PC-9 (cell line): ENCODE measurements at regions not wholly inside any gene's neighbourhood (a gene's known extent, or its start where the extent isn't known, plus 50 kb on each side); places are given as distances from the start of the nearest gene placed in this dataset.
"Not testable (repeated sequence)": the region's sequence is repeated elsewhere in the genome, so short reads cannot be mapped to it uniquely, and the experiment has no call there.

Source experiments
- BruUV-seq: library from RNA; stranded (reverse); fragments of 400-500 nt; replicated peaks from 2 replicates; lab custom pipeline; 2021; lab: Mats Ljungman, UMichigan
- CTCF ChIA-PET: fragments of 300-600 bp; sonication (Branson Sonifier 250); formaldehyde crosslinking; loops from one replicate; lab custom pipeline; 2022; ENCODE audit warnings: antibody characterized with exemption; lab: Charles Lee
- POLR2A ChIA-PET: fragments of 300-600 bp; sonication (Branson Sonifier 250); formaldehyde crosslinking; loops from one replicate; lab custom pipeline; 2022; ENCODE audit warnings: antibody characterized with exemption; ENCODE audit not compliant: unreplicated experiment; lab: Charles Lee
- DNase-seq, 2 experiments: peaks; one replicate each; pipeline versions ENCODE4 v3.0.0 to v3.0.0-alpha.2; 2015 to 2022; ENCODE audit warnings: mixed read lengths in 1 of 2
- H2AFZ ChIP-seq: fragments of 200-600 bp; sonication (generic); 2 replicates; pipeline ENCODE4 v1.8.1; 2017; ENCODE audit warnings: antibody characterized with exemption
- H3F3A ChIP-seq: fragments of 200-600 bp; sonication (generic); 2 replicates; pipeline ENCODE4 v1.8.1; 2017; ENCODE audit warnings: antibody characterized with exemption, mild to moderate bottlenecking, low read depth; ENCODE audit not compliant: insufficient read depth
- H3K27ac ChIP-seq: fragments of 200-600 bp; sonication (generic); 2 replicates; pipeline ENCODE4 v1.6.1; 2016; ENCODE audit warnings: mixed run types
- H3K27me3 ChIP-seq: fragments of 200-600 bp; sonication (generic); 2 replicates; pipeline ENCODE4 v1.6.1; 2016; ENCODE audit warnings: low read depth, mixed run types; ENCODE audit not compliant: insufficient read depth
- H3K36me3 ChIP-seq: fragments of 200-600 bp; sonication (generic); 2 replicates; pipeline ENCODE4 v1.6.1; 2016; ENCODE audit warnings: low read depth, mixed run types
- H3K4me1 ChIP-seq: fragments of 200-600 bp; sonication (generic); replicated peaks from 2 replicates; pipeline ENCODE4 v1.6.1; 2016; ENCODE audit warnings: mixed run types; ENCODE audit not compliant: insufficient read depth
- H3K4me2 ChIP-seq: fragments of 200-600 bp; sonication (generic); 2 replicates; pipeline ENCODE4 v1.6.1; 2017; ENCODE audit warnings: mixed run types
- H3K4me3 ChIP-seq: fragments of 200-600 bp; sonication (generic); 2 replicates; pipeline ENCODE4 v1.6.1; 2016; ENCODE audit warnings: mixed run types
- H3K79me2 ChIP-seq: fragments of 200-600 bp; sonication (generic); 2 replicates; pipeline ENCODE4 v1.6.1; 2017; ENCODE audit warnings: low read depth, mixed run types
- H3K9me2 ChIP-seq: fragments of 200-600 bp; sonication (generic); 2 replicates; pipeline ENCODE4 v1.8.1; 2017; ENCODE audit warnings: mild to moderate bottlenecking; ENCODE audit not compliant: insufficient read depth
- H3K9me3 ChIP-seq: fragments of 200-600 bp; sonication (generic); 2 replicates; pipeline ENCODE4 v1.8.1; 2016; ENCODE audit warnings: low read depth; ENCODE audit not compliant: insufficient read depth
- H4K20me1 ChIP-seq: fragments of 200-600 bp; sonication (generic); 2 replicates; pipeline ENCODE4 v1.8.1; 2017; ENCODE audit not compliant: insufficient read depth
- CTCF ChIP-seq: fragments of 200-600 bp; sonication (generic); conservative IDR thresholded peaks from 2 replicates; pipeline ENCODE4 v1.6.1; 2017; ENCODE audit warnings: mixed run types, antibody characterized with exemption, mild to moderate bottlenecking, moderate library complexity
- EZH2 ChIP-seq: fragments of 200-600 bp; sonication (generic); IDR thresholded peaks from 2 replicates; pipeline ENCODE4 v1.8.0; 2017; ENCODE audit warnings: antibody characterized with exemption, low read depth
- intact Hi-C: fragments of 100-400 bp; cut with micrococcal nuclease; formaldehyde crosslinking; loops from one replicate; pipeline ENCODE4 v1.10.0; 2022; ENCODE audit not compliant: unreplicated experiment

- H3K27ac ChIP-seq, H3K36me3 ChIP-seq, POLR2A ChIA-PET, BruUV-seq, intact Hi-C loops, CTCF ChIA-PET, H3K27me3 ChIP-seq, H3K4me2 ChIP-seq, DNase-seq, H3K9me2 ChIP-seq, H2AFZ ChIP-seq, H3K9me3 ChIP-seq, H3F3A ChIP-seq, H4K20me1 ChIP-seq, H3K79me2 ChIP-seq, H3K4me3 ChIP-seq: not testable (repeated sequence)
- peaks cover 12% of the 10 kb centered on the region for H3K4me1 ChIP-seq
Measured at GRCh38 chr16:29292952-29293471, 113.5 kb downstream of the NPIPB11 start.

- H3K4me2 ChIP-seq: peak overlapping the region; percentile 53
- POLR2A ChIA-PET: interaction anchor here (0.6 kb wide), 1 partner anchor 33 kb away, joined by 4 read pairs; no protein-coding TSS in a partner anchor
- H3K4me1 ChIP-seq: peaks cover 20% of the 10 kb centered on the region
- H3K9me2 ChIP-seq, H3F3A ChIP-seq, CTCF ChIA-PET, DNase-seq, H3K27me3 ChIP-seq, H3K27ac ChIP-seq, H4K20me1 ChIP-seq, H3K9me3 ChIP-seq, intact Hi-C loops, H3K36me3 ChIP-seq, H3K79me2 ChIP-seq, H2AFZ ChIP-seq, H3K4me3 ChIP-seq: not testable (repeated sequence)
- BruUV-seq: TSS peak; percentile 71
Measured at GRCh38 chr16:29291329-29292271, 114.9 kb downstream of the NPIPB11 start.

DNA sequence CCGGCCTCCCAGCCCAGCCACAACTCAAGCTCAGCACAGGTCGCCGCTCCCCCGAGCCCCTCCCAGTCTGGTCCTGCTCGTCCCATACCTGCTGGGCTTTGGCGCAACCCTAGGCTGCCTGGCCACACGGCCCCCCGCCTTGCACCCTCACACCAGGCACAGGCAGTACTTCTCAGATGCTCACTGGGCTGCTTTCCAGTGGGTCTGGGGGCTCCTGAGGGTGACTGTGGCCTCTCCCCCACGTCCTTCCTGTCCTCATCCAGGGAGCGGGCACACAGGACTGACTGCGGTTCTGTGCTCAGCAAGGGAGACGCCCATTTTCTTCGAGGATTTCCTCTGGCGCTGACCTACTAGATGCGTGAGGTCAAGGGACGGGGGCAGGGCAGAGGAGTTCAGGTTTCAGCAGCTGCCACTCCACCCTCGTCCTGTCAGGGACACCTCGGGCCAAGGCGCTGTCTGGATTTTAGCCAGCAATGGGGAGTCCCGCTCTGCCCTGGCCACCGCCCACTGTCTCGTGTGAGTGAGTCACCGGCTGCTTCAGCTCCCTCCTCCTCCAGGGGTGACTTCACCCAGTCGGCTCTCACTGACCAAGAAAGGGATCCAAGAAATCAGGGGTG, 115.8 kb downstream of the NPIPB11 start:
- Histone ChIP-seq H3K9me3 (no peaks in the 10 kb centered on the region), H3K9me2 (no peaks in the 10 kb centered on the region), H3K4me2 (peak overlapping the region; percentile 66), H3K4me1 (peaks cover 27% of the 10 kb centered on the region), H3K79me2 (no peaks in the 10 kb centered on the region), H3K36me3 (no peaks in the 10 kb centered on the region), H4K20me1 (no peaks in the 10 kb centered on the region), H2AFZ (no peak overlapping the region), H3F3A (no peaks in the 10 kb centered on the region), H3K27me3 (no peaks in the 10 kb centered on the region), H3K4me3 (peak overlapping the region; percentile 42; the same call in 1 of the 2 replicates), H3K27ac (peak overlapping the region; percentile 55; the same call in 1 of the 2 replicates)
- intact Hi-C loops: no loop called here
- no TSS peak for BruUV-seq
- peak; percentile 98 to 100 for DNase-seq
- ChIA-PET POLR2A (interaction anchor here (0.6 kb wide), 1 partner anchor 322 kb away, joined by 3 read pairs; no protein-coding TSS in a partner anchor), CTCF (no interaction called here)
- TF ChIP-seq CTCF (no peak), EZH2 (no peak)

DNA sequence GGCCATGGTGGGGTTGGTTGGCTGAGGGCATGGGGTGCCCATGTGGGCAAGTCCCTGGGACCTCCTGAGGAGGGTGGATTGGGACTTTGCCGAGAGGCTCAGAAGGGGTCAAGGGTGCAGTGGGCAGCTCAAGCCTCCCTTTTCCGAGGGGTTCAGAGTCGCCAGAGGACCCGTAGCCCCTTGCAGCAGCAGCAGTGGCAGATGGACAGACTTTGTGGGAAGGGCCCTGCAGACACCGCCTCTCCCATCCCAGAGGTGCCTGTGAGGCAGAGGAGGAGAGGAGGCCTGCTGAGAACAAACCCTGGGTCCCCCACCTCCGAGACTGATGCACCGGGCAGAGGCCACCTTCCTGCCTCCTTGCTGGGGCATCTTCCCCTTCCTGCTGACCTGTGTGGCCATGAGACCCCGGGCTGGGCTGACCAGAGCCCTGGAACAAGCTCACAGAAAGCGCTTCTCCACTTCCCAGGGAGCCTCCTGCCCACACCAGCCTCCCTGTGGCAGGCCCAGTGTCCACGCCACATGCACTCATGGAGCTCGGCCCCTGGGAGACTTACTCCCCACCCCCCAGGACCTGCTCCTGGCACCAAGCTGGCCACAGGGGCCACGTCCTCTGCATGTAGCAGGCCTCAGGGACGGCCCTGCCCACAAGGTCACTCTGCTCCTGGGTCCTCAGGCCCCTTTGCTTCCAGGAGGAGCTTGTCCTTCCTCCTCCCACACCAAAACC, 116.8 kb downstream of the NPIPB11 start:
- DNase-seq, intact Hi-C loops, H3K9me2 ChIP-seq, H3K79me2 ChIP-seq, POLR2A ChIA-PET, H3K27ac ChIP-seq, H3K9me3 ChIP-seq, H3K4me2 ChIP-seq, H3F3A ChIP-seq, H2AFZ ChIP-seq, BruUV-seq, H3K27me3 ChIP-seq, H3K36me3 ChIP-seq, H4K20me1 ChIP-seq, H3K4me3 ChIP-seq: not testable (repeated sequence)
- peaks cover 38% of the 10 kb centered on the region for H3K4me1 ChIP-seq
- CTCF ChIA-PET: interaction anchor here (0.6 kb wide), 1 partner anchor 411 kb away, joined by 3 read pairs; no protein-coding TSS in a partner anchor

DNA sequence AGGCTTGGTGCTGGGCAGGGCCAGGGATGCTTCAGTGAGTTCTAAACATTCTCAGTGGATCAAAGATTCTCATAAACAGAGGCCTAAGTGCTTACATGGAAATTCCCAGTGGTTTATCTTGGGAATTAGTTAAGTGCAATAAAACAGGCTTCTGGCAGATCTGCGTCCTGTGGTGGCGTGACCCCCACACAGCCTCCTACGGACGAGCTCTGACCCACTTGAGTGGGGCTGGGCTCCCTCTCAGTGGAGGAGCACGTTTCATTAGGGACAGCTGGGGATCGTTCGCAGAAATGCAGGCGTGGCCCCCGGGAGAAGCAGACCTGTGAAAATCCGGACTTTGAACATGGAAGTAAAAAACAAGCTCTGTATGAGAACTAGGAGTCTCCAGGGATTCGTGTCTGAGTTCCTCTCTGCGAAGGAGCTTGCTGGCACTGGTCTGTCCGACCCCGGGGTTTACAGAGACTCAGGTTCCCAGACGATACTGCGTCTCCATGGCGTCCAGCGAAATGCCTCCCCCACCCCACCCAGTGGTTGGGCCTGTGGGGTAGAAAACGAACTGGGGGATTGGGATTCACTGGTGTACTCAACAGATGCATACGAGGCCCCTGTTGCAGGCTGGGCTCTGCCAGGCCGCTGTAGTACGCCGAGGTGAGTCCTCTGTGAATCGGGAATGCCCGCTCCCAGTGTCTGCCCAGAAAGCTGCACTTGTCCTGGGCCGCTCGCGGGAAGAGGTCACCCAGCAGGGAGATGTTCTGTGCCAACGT, 117.6 kb downstream of the NPIPB11 start:
- H3K4me3 ChIP-seq, CTCF ChIA-PET, DNase-seq, H3K36me3 ChIP-seq, H3K4me2 ChIP-seq, intact Hi-C loops, POLR2A ChIA-PET, H3K27ac ChIP-seq, H3F3A ChIP-seq, H4K20me1 ChIP-seq, H2AFZ ChIP-seq, H3K9me3 ChIP-seq, H3K9me2 ChIP-seq, H3K79me2 ChIP-seq, H3K27me3 ChIP-seq, BruUV-seq: not testable (repeated sequence)
- H3K4me1 ChIP-seq: peaks cover 41% of the 10 kb centered on the region
